PC-9 (cell line): ENCODE measurements at regions not wholly inside any gene's neighbourhood (a gene's known extent, or its start where the extent isn't known, plus 50 kb on each side); places are given as distances from the start of the nearest gene placed in this dataset.

Source experiments
- BruUV-seq: library from RNA; stranded (reverse); fragments of 400-500 nt; replicated peaks from 2 replicates; lab custom pipeline; 2021; lab: Mats Ljungman, UMichigan
- CTCF ChIA-PET: fragments of 300-600 bp; sonication (Branson Sonifier 250); formaldehyde crosslinking; loops from one replicate; lab custom pipeline; 2022; ENCODE audit warnings: antibody characterized with exemption; lab: Charles Lee
- POLR2A ChIA-PET: fragments of 300-600 bp; sonication (Branson Sonifier 250); formaldehyde crosslinking; loops from one replicate; lab custom pipeline; 2022; ENCODE audit warnings: antibody characterized with exemption; ENCODE audit not compliant: unreplicated experiment; lab: Charles Lee
- DNase-seq, 2 experiments: peaks; one replicate each; pipeline versions ENCODE4 v3.0.0 to v3.0.0-alpha.2; 2015 to 2022; ENCODE audit warnings: mixed read lengths in 1 of 2
- H2AFZ ChIP-seq: fragments of 200-600 bp; sonication (generic); 2 replicates; pipeline ENCODE4 v1.8.1; 2017; ENCODE audit warnings: antibody characterized with exemption
- H3F3A ChIP-seq: fragments of 200-600 bp; sonication (generic); 2 replicates; pipeline ENCODE4 v1.8.1; 2017; ENCODE audit warnings: antibody characterized with exemption, mild to moderate bottlenecking, low read depth; ENCODE audit not compliant: insufficient read depth
- H3K27ac ChIP-seq: fragments of 200-600 bp; sonication (generic); 2 replicates; pipeline ENCODE4 v1.6.1; 2016; ENCODE audit warnings: mixed run types
- H3K27me3 ChIP-seq: fragments of 200-600 bp; sonication (generic); 2 replicates; pipeline ENCODE4 v1.6.1; 2016; ENCODE audit warnings: low read depth, mixed run types; ENCODE audit not compliant: insufficient read depth
- H3K36me3 ChIP-seq: fragments of 200-600 bp; sonication (generic); 2 replicates; pipeline ENCODE4 v1.6.1; 2016; ENCODE audit warnings: low read depth, mixed run types
- H3K4me1 ChIP-seq: fragments of 200-600 bp; sonication (generic); replicated peaks from 2 replicates; pipeline ENCODE4 v1.6.1; 2016; ENCODE audit warnings: mixed run types; ENCODE audit not compliant: insufficient read depth
- H3K4me2 ChIP-seq: fragments of 200-600 bp; sonication (generic); 2 replicates; pipeline ENCODE4 v1.6.1; 2017; ENCODE audit warnings: mixed run types
- H3K4me3 ChIP-seq: fragments of 200-600 bp; sonication (generic); 2 replicates; pipeline ENCODE4 v1.6.1; 2016; ENCODE audit warnings: mixed run types
- H3K79me2 ChIP-seq: fragments of 200-600 bp; sonication (generic); 2 replicates; pipeline ENCODE4 v1.6.1; 2017; ENCODE audit warnings: low read depth, mixed run types
- H3K9me2 ChIP-seq: fragments of 200-600 bp; sonication (generic); 2 replicates; pipeline ENCODE4 v1.8.1; 2017; ENCODE audit warnings: mild to moderate bottlenecking; ENCODE audit not compliant: insufficient read depth
- H3K9me3 ChIP-seq: fragments of 200-600 bp; sonication (generic); 2 replicates; pipeline ENCODE4 v1.8.1; 2016; ENCODE audit warnings: low read depth; ENCODE audit not compliant: insufficient read depth
- H4K20me1 ChIP-seq: fragments of 200-600 bp; sonication (generic); 2 replicates; pipeline ENCODE4 v1.8.1; 2017; ENCODE audit not compliant: insufficient read depth
- CTCF ChIP-seq: fragments of 200-600 bp; sonication (generic); conservative IDR thresholded peaks from 2 replicates; pipeline ENCODE4 v1.6.1; 2017; ENCODE audit warnings: mixed run types, antibody characterized with exemption, mild to moderate bottlenecking, moderate library complexity
- EZH2 ChIP-seq: fragments of 200-600 bp; sonication (generic); IDR thresholded peaks from 2 replicates; pipeline ENCODE4 v1.8.0; 2017; ENCODE audit warnings: antibody characterized with exemption, low read depth
- intact Hi-C: fragments of 100-400 bp; cut with micrococcal nuclease; formaldehyde crosslinking; loops from one replicate; pipeline ENCODE4 v1.10.0; 2022; ENCODE audit not compliant: unreplicated experiment

- ChIA-PET CTCF (no interaction called here), POLR2A (no interaction called here)
- no peaks in the 10 kb centered on the region for H3K79me2 ChIP-seq
- DNase-seq = no peak
- H3K9me2 ChIP-seq = no peaks in the 10 kb centered on the region
- no peak overlapping the region for H3K27ac ChIP-seq
- H3K4me2 ChIP-seq = no peak overlapping the region
- intact Hi-C loops = no loop called here
- H3K4me3 ChIP-seq = no peak overlapping the region
- no peaks in the 10 kb centered on the region for H3K4me1 ChIP-seq
- no peak for TF ChIP-seq CTCF
- no peak for TF ChIP-seq EZH2
- H3F3A ChIP-seq = no peaks in the 10 kb centered on the region
- H3K36me3 ChIP-seq = no peaks in the 10 kb centered on the region
- no peak overlapping the region for H2AFZ ChIP-seq
- BruUV-seq = no TSS peak
- no peaks in the 10 kb centered on the region; the same call in 1 of the 2 replicates for H3K9me3 ChIP-seq
- H4K20me1 ChIP-seq = no peaks in the 10 kb centered on the region
- no peaks in the 10 kb centered on the region for H3K27me3 ChIP-seq
These were observed 160.9 kb downstream of the CEP120 start for GRCh38 chr5:123262216-123262823.

- no peak overlapping the region for H3K4me2 ChIP-seq
- no peaks in the 10 kb centered on the region; the same call in 1 of the 2 replicates for H3K9me3 ChIP-seq
- no peaks in the 10 kb centered on the region for H3K79me2 ChIP-seq
- H3K27me3 ChIP-seq = no peaks in the 10 kb centered on the region
- no peaks in the 10 kb centered on the region for H3K9me2 ChIP-seq
- no peak overlapping the region for H2AFZ ChIP-seq
- H3F3A ChIP-seq = no peaks in the 10 kb centered on the region
- no peak overlapping the region for H3K27ac ChIP-seq
- DNase-seq = no peak
- H3K4me3 ChIP-seq = no peak overlapping the region
- POLR2A ChIA-PET = no interaction called here
- TF ChIP-seq EZH2 (no peak), CTCF (no peak)
- no peaks in the 10 kb centered on the region for H3K4me1 ChIP-seq
- no peaks in the 10 kb centered on the region for H4K20me1 ChIP-seq
- CTCF ChIA-PET = no interaction called here
- no TSS peak for BruUV-seq
- no peaks in the 10 kb centered on the region for H3K36me3 ChIP-seq
- intact Hi-C loops = no loop called here
These were observed 161.5 kb downstream of the CEP120 start for GRCh38 chr5:123261752-123262151.

- CTCF ChIA-PET = no interaction called here
- Histone ChIP-seq H3K9me2 (no peaks in the 10 kb centered on the region), H3K27me3 (no peaks in the 10 kb centered on the region), H3K79me2 (no peaks in the 10 kb centered on the region), H3K27ac (no peak overlapping the region), H2AFZ (no peak overlapping the region), H3K4me2 (no peak overlapping the region), H3K9me3 (no peaks in the 10 kb centered on the region), H4K20me1 (no peaks in the 10 kb centered on the region), H3K4me1 (no peaks in the 10 kb centered on the region), H3K36me3 (no peaks in the 10 kb centered on the region), H3F3A (no peaks in the 10 kb centered on the region), H3K4me3 (no peak overlapping the region)
- TF ChIP-seq CTCF (no peak), EZH2 (no peak)
- POLR2A ChIA-PET = no interaction called here
- BruUV-seq = no TSS peak
- no peak for DNase-seq
- intact Hi-C loops = no loop called here
These were observed 160.4 kb downstream of the PRDM6 start for GRCh38 chr5:123249446-123249845.
